PC-9 (cell line): ENCODE measurements at regions not wholly inside any gene's neighbourhood (a gene's known extent, or its start where the extent isn't known, plus 50 kb on each side); places are given as distances from the start of the nearest gene placed in this dataset.

Experiments used
- BruUV-seq: library from RNA; stranded (reverse); fragments of 400-500 nt; replicated peaks from 2 replicates; lab custom pipeline; 2021; lab: Mats Ljungman, UMichigan
- CTCF ChIA-PET: fragments of 300-600 bp; sonication (Branson Sonifier 250); formaldehyde crosslinking; loops from one replicate; lab custom pipeline; 2022; ENCODE audit warnings: antibody characterized with exemption; lab: Charles Lee
- POLR2A ChIA-PET: fragments of 300-600 bp; sonication (Branson Sonifier 250); formaldehyde crosslinking; loops from one replicate; lab custom pipeline; 2022; ENCODE audit warnings: antibody characterized with exemption; ENCODE audit not compliant: unreplicated experiment; lab: Charles Lee
- DNase-seq, 2 experiments: peaks; one replicate each; pipeline versions ENCODE4 v3.0.0 to v3.0.0-alpha.2; 2015 to 2022; ENCODE audit warnings: mixed read lengths in 1 of 2
- H2AFZ ChIP-seq: fragments of 200-600 bp; sonication (generic); 2 replicates; pipeline ENCODE4 v1.8.1; 2017; ENCODE audit warnings: antibody characterized with exemption
- H3F3A ChIP-seq: fragments of 200-600 bp; sonication (generic); 2 replicates; pipeline ENCODE4 v1.8.1; 2017; ENCODE audit warnings: antibody characterized with exemption, mild to moderate bottlenecking, low read depth; ENCODE audit not compliant: insufficient read depth
- H3K27ac ChIP-seq: fragments of 200-600 bp; sonication (generic); 2 replicates; pipeline ENCODE4 v1.6.1; 2016; ENCODE audit warnings: mixed run types
- H3K27me3 ChIP-seq: fragments of 200-600 bp; sonication (generic); 2 replicates; pipeline ENCODE4 v1.6.1; 2016; ENCODE audit warnings: low read depth, mixed run types; ENCODE audit not compliant: insufficient read depth
- H3K36me3 ChIP-seq: fragments of 200-600 bp; sonication (generic); 2 replicates; pipeline ENCODE4 v1.6.1; 2016; ENCODE audit warnings: low read depth, mixed run types
- H3K4me1 ChIP-seq: fragments of 200-600 bp; sonication (generic); replicated peaks from 2 replicates; pipeline ENCODE4 v1.6.1; 2016; ENCODE audit warnings: mixed run types; ENCODE audit not compliant: insufficient read depth
- H3K4me2 ChIP-seq: fragments of 200-600 bp; sonication (generic); 2 replicates; pipeline ENCODE4 v1.6.1; 2017; ENCODE audit warnings: mixed run types
- H3K4me3 ChIP-seq: fragments of 200-600 bp; sonication (generic); 2 replicates; pipeline ENCODE4 v1.6.1; 2016; ENCODE audit warnings: mixed run types
- H3K79me2 ChIP-seq: fragments of 200-600 bp; sonication (generic); 2 replicates; pipeline ENCODE4 v1.6.1; 2017; ENCODE audit warnings: low read depth, mixed run types
- H3K9me2 ChIP-seq: fragments of 200-600 bp; sonication (generic); 2 replicates; pipeline ENCODE4 v1.8.1; 2017; ENCODE audit warnings: mild to moderate bottlenecking; ENCODE audit not compliant: insufficient read depth
- H3K9me3 ChIP-seq: fragments of 200-600 bp; sonication (generic); 2 replicates; pipeline ENCODE4 v1.8.1; 2016; ENCODE audit warnings: low read depth; ENCODE audit not compliant: insufficient read depth
- H4K20me1 ChIP-seq: fragments of 200-600 bp; sonication (generic); 2 replicates; pipeline ENCODE4 v1.8.1; 2017; ENCODE audit not compliant: insufficient read depth
- EZH2 ChIP-seq: fragments of 200-600 bp; sonication (generic); IDR thresholded peaks from 2 replicates; pipeline ENCODE4 v1.8.0; 2017; ENCODE audit warnings: antibody characterized with exemption, low read depth
- intact Hi-C: fragments of 100-400 bp; cut with micrococcal nuclease; formaldehyde crosslinking; loops from one replicate; pipeline ENCODE4 v1.10.0; 2022; ENCODE audit not compliant: unreplicated experiment
- TF ChIP-seq, protein P1 (sequence below): fragments of 200-600 bp; sonication (generic); conservative IDR thresholded peaks from 2 replicates; pipeline ENCODE4 v1.6.1; 2017; ENCODE audit warnings: mixed run types, antibody characterized with exemption, mild to moderate bottlenecking, moderate library complexity

GRCh38 chr7:153065051-153065450 lies 305.5 kb downstream of the ACTR3B start:
- no peak for DNase-seq
- intact Hi-C loops: no loop called here

GRCh38 chr7:153066711-153067110 lies 307.2 kb downstream of the ACTR3B start:
- DNase-seq: no peak
- H3K4me1 ChIP-seq: no peaks in the 10 kb centered on the region
- H4K20me1 ChIP-seq: peaks cover 5% of the 10 kb centered on the region; the same call in 1 of the 2 replicates
- H3K9me2 ChIP-seq: no peaks in the 10 kb centered on the region
- peaks cover 29% of the 10 kb centered on the region for H3K27me3 ChIP-seq
- TF ChIP-seq, protein P1, sequence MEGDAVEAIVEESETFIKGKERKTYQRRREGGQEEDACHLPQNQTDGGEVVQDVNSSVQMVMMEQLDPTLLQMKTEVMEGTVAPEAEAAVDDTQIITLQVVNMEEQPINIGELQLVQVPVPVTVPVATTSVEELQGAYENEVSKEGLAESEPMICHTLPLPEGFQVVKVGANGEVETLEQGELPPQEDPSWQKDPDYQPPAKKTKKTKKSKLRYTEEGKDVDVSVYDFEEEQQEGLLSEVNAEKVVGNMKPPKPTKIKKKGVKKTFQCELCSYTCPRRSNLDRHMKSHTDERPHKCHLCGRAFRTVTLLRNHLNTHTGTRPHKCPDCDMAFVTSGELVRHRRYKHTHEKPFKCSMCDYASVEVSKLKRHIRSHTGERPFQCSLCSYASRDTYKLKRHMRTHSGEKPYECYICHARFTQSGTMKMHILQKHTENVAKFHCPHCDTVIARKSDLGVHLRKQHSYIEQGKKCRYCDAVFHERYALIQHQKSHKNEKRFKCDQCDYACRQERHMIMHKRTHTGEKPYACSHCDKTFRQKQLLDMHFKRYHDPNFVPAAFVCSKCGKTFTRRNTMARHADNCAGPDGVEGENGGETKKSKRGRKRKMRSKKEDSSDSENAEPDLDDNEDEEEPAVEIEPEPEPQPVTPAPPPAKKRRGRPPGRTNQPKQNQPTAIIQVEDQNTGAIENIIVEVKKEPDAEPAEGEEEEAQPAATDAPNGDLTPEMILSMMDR: no peak
- no peak for TF ChIP-seq EZH2
- H3K79me2 ChIP-seq: no peaks in the 10 kb centered on the region
- POLR2A ChIA-PET: interaction anchor here (0.7 kb wide), 1 partner anchor 1008 kb away, joined by 4 read pairs; no protein-coding TSS in a partner anchor
- no peak overlapping the region for H3K27ac ChIP-seq
- no peak overlapping the region for H3K4me3 ChIP-seq
- H2AFZ ChIP-seq: no peak overlapping the region
- CTCF ChIA-PET: no interaction called here
- H3F3A ChIP-seq: no peaks in the 10 kb centered on the region
- H3K9me3 ChIP-seq: no peaks in the 10 kb centered on the region
- no TSS peak for BruUV-seq
- intact Hi-C loops: no loop called here
- H3K36me3 ChIP-seq: no peaks in the 10 kb centered on the region
- H3K4me2 ChIP-seq: no peak overlapping the region

More at GRCh38 chr7:153065051-153065450, 305.5 kb downstream of the ACTR3B start:
- no TSS peak for BruUV-seq
- H3F3A ChIP-seq: no peaks in the 10 kb centered on the region
- H3K9me2 ChIP-seq: no peaks in the 10 kb centered on the region
- no peaks in the 10 kb centered on the region for H3K79me2 ChIP-seq
- H3K4me1 ChIP-seq: no peaks in the 10 kb centered on the region
- no peak overlapping the region for H3K4me2 ChIP-seq
- H3K4me3 ChIP-seq: no peak overlapping the region
- no peaks in the 10 kb centered on the region for H3K9me3 ChIP-seq
- no peak overlapping the region for H2AFZ ChIP-seq
- no peak for TF ChIP-seq EZH2
- TF ChIP-seq, protein P1: no peak
- CTCF ChIA-PET: no interaction called here
- POLR2A ChIA-PET: no interaction called here
- H3K36me3 ChIP-seq: no peaks in the 10 kb centered on the region
- H3K27ac ChIP-seq: no peak overlapping the region
- H3K27me3 ChIP-seq: peaks cover 23% of the 10 kb centered on the region
- H4K20me1 ChIP-seq: no peaks in the 10 kb centered on the region

DNA sequence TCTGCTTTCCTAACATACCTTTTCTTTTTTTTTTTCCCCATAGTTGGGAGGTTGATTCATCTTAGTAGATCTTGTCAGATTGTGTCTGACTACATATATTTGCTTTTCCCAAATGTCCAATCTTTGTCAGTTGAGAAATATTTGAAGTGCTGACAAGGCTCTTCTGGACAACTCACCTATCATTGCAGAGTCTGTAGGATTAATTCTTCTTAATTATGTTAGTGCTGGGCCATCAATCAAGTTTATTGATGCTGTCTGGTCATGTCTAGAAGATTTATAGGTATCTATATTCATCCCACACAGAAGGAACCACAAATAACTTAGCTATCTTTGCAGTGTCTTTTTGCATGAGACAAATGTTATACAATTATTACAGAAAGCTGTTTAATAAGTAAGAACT lies 310.6 kb downstream of the ACTR3B start:
- Histone ChIP-seq H3K27me3 (peaks cover 42% of the 10 kb centered on the region), H3K9me3 (no peaks in the 10 kb centered on the region), H3F3A (no peaks in the 10 kb centered on the region), H3K9me2 (no peaks in the 10 kb centered on the region), H3K36me3 (no peaks in the 10 kb centered on the region), H3K4me1 (no peaks in the 10 kb centered on the region), H3K4me2 (no peak overlapping the region), H3K27ac (no peak overlapping the region), H4K20me1 (peaks cover 5% of the 10 kb centered on the region; the same call in 1 of the 2 replicates), H3K4me3 (no peak overlapping the region), H2AFZ (no peak overlapping the region), H3K79me2 (no peaks in the 10 kb centered on the region)
- CTCF ChIA-PET: no interaction called here
- TF ChIP-seq, protein P1: no peak
- TF ChIP-seq EZH2: no peak
- no TSS peak for BruUV-seq
- intact Hi-C loops: no loop called here
- no peak for DNase-seq
- POLR2A ChIA-PET: no interaction called here
